Thoracic aorta (tissue), 2 donors: ENCODE measurements at regions not wholly inside any gene's neighbourhood (a gene's known extent, or its start where the extent isn't known, plus 50 kb on each side); places are given as distances from the start of the nearest gene placed in this dataset.

Experiments
- ATAC-seq: fragments of 150-250 bp; one replicate; pipeline ENCODE4 v1.8.0; 2017; ENCODE audit warnings: low read depth; ENCODE audit not compliant: insufficient number of reproducible peaks, low FRiP score
- DNase-seq: peaks from one replicate; pipeline ENCODE4 v3.0.0-alpha.2; 2020; ENCODE audit warnings: low spot score
- H3K27ac ChIP-seq, 2 donors: fragments of 200-600 bp; sonication (generic); 1 replicate in 1 of 2; 2 replicates in 1 of 2; pipeline ENCODE4 v1.5.1; 2016; ENCODE audit warnings: mild to moderate bottlenecking in 2 of 2, moderate library complexity in 2 of 2
- H3K27me3 ChIP-seq: fragments of 200-600 bp; sonication (generic); replicated peaks from 2 replicates; pipeline ENCODE4 v1.6.0; 2016; ENCODE audit warnings: mild to moderate bottlenecking; ENCODE audit not compliant: insufficient read depth
- H3K36me3 ChIP-seq: fragments of 200-600 bp; sonication (generic); one replicate; pipeline ENCODE4 v1.5.1; 2016
- H3K4me1 ChIP-seq, 2 donors: fragments of 200-600 bp; sonication (generic); 1 replicate in 1 of 2; 2 replicates in 1 of 2; pipeline versions ENCODE4 v1.5.1 to v1.6.0; 2016; ENCODE audit warnings: low read depth in 2 of 2, mild to moderate bottlenecking in 1 of 2; ENCODE audit not compliant: control insufficient read depth in 1 of 2
- H3K4me3 ChIP-seq: fragments of 200-600 bp; sonication (generic); 2 replicates; pipeline ENCODE4 v1.5.1; 2016; ENCODE audit warnings: mild to moderate bottlenecking
- H3K9me3 ChIP-seq: fragments of 200-600 bp; sonication (generic); 2 replicates; pipeline ENCODE4 v1.5.1; 2016
- TF ChIP-seq, protein P1 (sequence below): fragments of 200-600 bp; sonication (generic); IDR thresholded peaks from one replicate; pipeline ENCODE4 v1.5.1; 2019; ENCODE audit warnings: antibody characterized with exemption

DNA sequence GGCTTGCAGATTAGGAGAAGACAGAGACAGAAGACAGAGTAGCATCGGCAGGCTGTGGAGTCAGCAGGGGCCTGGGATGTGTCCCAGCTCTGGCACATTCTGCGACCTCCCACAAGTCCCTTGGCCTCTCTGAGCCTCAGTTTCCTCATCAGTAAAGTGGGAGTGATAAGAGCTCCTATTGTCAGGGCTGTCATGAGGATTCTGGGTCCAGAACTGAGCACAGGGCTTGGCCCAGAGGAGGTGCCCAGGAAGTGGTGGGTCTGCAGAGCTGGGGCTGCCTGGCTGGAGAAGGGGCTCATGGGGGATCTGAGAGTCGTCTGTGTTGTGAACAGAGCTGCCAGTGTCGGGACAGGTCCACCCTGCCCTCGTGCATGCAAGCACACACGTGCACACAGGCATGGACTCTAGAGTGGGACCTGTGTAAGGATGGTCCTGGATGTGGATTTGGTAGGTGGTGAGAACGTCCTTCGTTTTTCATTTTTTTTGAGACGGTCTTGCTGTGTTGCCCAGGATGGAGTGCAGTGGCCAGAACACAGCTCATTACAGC is 262.9 kb downstream of the PTPRU start:
- no peak for DNase-seq

DNA sequence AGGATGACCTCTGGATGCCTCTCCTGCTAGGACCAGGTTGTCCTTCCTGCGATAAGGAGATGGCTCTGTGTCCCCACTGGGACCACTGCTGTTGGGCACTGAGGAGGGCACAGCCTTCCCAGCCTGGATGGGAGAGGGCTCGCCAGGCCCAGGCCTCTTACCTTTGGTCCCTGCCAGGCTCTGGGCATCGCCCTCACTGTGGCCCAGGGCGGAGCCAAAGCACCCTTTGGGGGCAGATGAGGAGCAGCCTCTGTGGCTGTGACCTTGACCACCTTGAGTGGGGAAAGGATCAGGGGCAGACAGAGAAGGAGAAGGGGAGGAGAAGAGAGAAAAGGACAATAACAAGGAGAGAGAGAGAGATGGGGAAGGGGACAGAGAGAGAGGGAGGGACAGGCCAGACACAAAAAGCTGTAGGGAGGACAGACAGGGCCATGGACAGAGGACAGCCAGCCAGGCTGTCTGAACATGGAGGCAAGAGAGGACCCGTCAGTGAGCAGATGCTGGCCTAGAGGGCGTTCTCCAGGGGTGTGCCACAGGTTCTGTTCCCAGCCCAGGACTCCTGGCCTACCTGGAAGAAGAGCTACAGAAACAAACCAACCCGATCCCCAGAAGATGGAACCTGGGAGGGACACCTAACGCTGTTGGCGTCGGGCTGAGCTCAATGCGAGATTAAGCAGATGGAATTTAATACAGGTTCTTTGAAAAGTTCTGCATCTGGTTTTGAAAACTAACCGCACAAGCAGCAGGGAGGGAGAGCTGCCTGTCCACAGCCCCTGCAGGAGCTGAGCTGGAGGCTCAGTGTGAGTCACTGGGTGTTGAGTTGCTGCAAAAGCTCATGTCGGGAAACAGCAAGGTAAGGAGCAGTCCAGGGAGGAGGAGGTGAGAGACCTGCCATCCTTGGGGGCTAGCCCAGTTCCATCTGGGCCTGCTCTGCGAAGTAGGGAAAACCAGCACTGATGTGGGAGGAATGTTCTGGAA is 262.1 kb downstream of the PTPRU start:
- no peak for ATAC-seq
- no peak for DNase-seq

More for the DNA sequence above, 262.9 kb downstream of the PTPRU start:
- H3K4me3 ChIP-seq = no peak overlapping the region
- H3K4me1 ChIP-seq = no peaks in the 10 kb centered on the region
- H3K27ac ChIP-seq = no peak overlapping the region
- no peaks in the 10 kb centered on the region for H3K36me3 ChIP-seq
- H3K9me3 ChIP-seq = no peaks in the 10 kb centered on the region
- ATAC-seq = no peak
- TF ChIP-seq, protein P1, sequence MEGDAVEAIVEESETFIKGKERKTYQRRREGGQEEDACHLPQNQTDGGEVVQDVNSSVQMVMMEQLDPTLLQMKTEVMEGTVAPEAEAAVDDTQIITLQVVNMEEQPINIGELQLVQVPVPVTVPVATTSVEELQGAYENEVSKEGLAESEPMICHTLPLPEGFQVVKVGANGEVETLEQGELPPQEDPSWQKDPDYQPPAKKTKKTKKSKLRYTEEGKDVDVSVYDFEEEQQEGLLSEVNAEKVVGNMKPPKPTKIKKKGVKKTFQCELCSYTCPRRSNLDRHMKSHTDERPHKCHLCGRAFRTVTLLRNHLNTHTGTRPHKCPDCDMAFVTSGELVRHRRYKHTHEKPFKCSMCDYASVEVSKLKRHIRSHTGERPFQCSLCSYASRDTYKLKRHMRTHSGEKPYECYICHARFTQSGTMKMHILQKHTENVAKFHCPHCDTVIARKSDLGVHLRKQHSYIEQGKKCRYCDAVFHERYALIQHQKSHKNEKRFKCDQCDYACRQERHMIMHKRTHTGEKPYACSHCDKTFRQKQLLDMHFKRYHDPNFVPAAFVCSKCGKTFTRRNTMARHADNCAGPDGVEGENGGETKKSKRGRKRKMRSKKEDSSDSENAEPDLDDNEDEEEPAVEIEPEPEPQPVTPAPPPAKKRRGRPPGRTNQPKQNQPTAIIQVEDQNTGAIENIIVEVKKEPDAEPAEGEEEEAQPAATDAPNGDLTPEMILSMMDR = no peak
- no peaks in the 10 kb centered on the region for H3K27me3 ChIP-seq

DNA sequence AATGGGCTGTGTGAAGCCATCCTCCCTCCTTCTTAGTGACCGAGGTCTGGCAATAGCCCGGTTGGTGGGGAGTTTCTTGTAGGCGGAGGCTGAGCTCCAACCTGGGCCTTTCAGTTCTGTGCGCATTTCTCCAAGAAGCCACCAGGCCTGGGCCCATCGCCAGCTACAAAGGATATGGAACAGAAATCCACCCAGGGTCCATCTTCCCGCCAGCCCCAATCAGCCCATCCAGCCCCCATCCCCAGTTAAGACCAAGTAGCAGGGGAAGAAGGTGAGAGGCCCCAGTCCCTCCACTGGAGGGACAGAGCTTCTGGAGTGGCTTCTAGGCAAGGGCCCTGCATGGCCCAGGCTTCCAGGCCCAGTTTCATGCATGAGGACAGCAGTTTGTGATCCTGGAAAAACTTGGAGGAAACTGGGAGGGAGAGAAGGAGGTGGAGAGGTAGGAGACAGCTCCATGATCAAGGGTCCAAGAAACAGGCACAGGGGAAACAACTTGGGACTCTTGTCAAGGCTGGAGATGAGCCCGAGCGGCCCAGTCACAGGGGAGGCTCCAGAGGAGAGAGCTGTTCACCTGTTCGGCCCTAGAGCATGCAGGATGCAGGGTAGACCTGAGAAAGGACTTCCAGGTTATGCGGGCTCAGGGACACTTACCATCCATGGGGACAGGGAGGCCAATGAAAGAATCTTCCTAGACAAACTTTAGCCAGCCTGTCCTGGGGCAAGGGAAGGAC is 261.2 kb downstream of the PTPRU start:
- ATAC-seq (no peak), DNase-seq (no peak)
- Histone ChIP-seq H3K4me1 (no peaks in the 10 kb centered on the region), H3K9me3 (no peaks in the 10 kb centered on the region), H3K4me3 (no peak overlapping the region), H3K36me3 (no peaks in the 10 kb centered on the region), H3K27ac (no peak overlapping the region), H3K27me3 (no peaks in the 10 kb centered on the region)
- TF ChIP-seq, protein P1 = no peak

More for the DNA sequence above, 262.1 kb downstream of the PTPRU start:
- H3K36me3 ChIP-seq = no peaks in the 10 kb centered on the region
- TF ChIP-seq, protein P1 = no peak
- H3K27ac ChIP-seq = no peak overlapping the region
- H3K9me3 ChIP-seq = no peaks in the 10 kb centered on the region
- H3K27me3 ChIP-seq = no peaks in the 10 kb centered on the region
- H3K4me3 ChIP-seq = no peak overlapping the region
- H3K4me1 ChIP-seq = no peaks in the 10 kb centered on the region

DNA sequence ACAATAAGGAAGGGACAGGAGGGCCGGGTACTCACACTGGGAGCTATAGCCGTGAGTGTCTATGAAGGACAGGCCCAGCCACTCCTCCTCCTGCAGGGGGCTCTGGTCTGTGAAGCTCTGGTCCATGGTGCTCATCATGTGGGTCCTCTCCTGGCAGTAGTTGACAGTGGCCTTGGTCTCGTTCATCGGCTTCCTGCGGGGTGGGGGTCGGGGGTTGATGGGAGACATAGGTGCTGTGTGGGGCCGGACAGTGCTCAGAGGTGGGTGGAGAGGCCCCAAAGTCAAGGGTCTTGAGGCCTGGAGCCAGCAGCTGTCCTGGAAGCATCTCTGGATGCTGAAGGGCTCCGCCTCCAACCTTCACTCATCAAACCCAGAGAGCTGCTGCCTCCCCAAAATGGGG is 260.4 kb downstream of the PTPRU start:
- ATAC-seq (no peak), DNase-seq (no peak)
- Histone ChIP-seq H3K36me3 (no peaks in the 10 kb centered on the region), H3K27ac (no peak overlapping the region), H3K9me3 (no peaks in the 10 kb centered on the region), H3K27me3 (no peaks in the 10 kb centered on the region), H3K4me3 (no peak overlapping the region), H3K4me1 (no peaks in the 10 kb centered on the region)
- TF ChIP-seq, protein P1 = no peak
